HG02884 (cell line): ENCODE measurements at regions not wholly inside any gene's neighbourhood (a gene's known extent, or its start where the extent isn't known, plus 50 kb on each side); places are given as distances from the start of the nearest gene placed in this dataset.
A peak's percentile ranks its signal among the peaks of the same experiment; 100 is the strongest.
"Not testable (repeated sequence)": the region's sequence is repeated elsewhere in the genome, so short reads cannot be mapped to it uniquely, and the experiment has no call there.

Experiments
- ATAC-seq: cut with Tn5 transposase; IDR thresholded peaks from one replicate; pipeline ENCODE4 v1.9.1; 2021; ENCODE audit warnings: mild to moderate bottlenecking, moderate library complexity; ENCODE audit not compliant: unreplicated experiment

GRCh38 chr6:20263059-20263458, 50.8 kb upstream of the MBOAT1 start:
- no peak for ATAC-seq

- ATAC-seq = no peak
Measured at GRCh38 chr6:20265842-20266241, 53.6 kb upstream of the MBOAT1 start.

GRCh38 chr6:20266851-20267608, 54.8 kb upstream of the MBOAT1 start:
- ATAC-seq = peak; percentile 61

DNA sequence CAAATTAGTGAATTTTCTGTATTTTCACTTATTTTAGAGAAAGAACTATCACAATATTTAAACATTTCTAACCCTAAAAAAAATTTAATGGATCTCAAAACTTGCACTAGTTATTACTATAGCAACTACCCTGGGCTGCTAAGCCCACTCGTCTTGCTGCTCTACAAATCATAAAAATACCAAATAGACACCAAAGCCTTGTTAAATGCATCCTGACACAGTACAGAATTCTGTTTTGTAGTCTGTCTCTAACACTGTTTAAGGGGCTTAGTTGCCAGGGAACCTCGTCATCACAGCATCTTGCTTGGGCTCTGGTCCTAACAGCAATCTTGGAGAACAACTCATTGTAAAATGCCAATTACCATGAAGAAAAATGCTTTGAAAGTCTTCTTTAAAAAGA, 56.9 kb upstream of the MBOAT1 start:
- ATAC-seq = no peak

- ATAC-seq = no peak
Measured at GRCh38 chr6:20271818-20272217, 59.5 kb upstream of the MBOAT1 start.

GRCh38 chr6:20274137-20274536, 61.9 kb upstream of the MBOAT1 start:
- ATAC-seq = no peak

DNA sequence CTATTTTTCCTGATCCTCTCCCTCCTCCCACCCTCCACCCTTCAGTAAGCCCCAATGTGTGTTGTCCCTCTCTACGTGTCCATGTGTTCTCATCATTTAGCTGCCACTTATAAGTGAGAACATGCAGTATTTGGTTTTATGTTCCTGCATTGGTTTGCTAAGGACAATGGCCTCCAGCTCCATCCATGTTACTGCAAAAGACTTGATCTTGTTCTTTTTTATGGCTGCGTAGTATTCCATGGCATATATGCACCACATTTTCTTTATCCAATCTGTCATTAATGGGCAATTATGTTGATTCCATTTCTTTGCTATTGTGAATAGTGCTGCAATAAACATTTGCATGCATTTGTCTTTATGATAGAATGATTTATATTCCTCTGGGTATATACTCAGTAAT, 63.6 kb upstream of the MBOAT1 start:
- not testable (repeated sequence) for ATAC-seq

DNA sequence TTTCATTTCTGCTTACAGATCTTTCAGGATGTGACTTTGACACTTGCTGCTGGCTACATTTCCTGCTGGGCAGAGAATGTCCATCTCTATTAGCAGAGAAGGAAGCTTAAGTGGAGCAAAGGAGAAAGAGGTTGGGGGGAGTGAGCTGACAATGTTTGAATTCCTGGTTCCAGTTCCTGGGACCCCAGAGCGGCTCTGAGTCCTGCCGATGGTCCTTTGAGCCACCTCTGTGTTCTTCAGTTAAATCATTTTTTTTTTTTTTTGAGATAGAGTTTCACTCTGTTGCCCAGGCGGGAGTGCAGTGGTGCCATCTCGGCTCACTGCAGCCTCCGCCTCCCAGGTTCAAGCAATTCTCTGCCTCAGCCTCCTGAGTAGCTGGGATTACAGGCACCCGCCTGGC, 65.5 kb upstream of the MBOAT1 start:
- ATAC-seq = not testable (repeated sequence)

GRCh38 chr6:20279051-20279450, 66.8 kb upstream of the MBOAT1 start:
- no peak for ATAC-seq

- no peak for ATAC-seq
Measured at GRCh38 chr6:20279608-20280287, 67.5 kb upstream of the MBOAT1 start.

- ATAC-seq = no peak
Measured at GRCh38 chr6:20280288-20280621, 68.0 kb upstream of the MBOAT1 start.

- no peak for ATAC-seq
Measured at GRCh38 chr6:20284672-20285071, 72.4 kb upstream of the MBOAT1 start.

GRCh38 chr6:20286968-20287565, 74.8 kb upstream of the MBOAT1 start:
- ATAC-seq = no peak

DNA sequence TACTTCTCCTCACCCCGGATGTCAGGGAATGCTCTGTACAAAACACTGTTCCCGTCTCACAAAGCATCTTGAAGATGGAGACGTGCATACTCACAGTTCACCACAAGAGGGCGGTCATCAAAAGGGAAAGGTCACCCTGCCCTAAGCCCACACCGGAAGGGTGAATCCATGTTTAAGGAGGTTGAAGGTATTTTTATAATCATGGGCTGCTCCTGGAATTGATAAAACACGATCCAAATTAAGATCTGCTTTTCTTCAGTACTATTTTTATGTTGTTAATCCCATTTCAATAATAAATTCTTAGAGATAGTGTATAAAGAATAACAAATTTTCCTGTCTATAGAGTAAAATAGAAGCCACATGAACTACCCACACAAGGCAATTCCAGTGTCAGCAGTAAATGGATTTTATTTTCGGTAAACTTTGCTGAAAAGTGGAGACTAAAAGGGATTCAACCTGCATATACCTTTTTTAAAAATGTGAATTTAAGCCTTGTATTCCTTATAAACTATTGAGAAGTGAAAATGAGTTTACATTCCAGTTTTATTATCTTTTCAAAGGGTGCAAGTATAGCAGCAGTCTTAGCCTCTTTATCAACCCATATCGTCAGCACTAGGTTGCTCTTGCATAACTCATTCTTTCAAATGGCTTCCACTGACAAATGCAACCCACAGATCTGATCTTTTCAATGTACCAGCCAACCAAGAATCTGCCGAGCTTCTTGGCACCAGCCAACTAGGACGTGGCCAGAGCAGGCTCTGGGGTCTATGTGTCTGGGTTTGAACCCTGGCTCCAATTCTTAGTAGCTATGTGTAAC, 79.7 kb upstream of the MBOAT1 start:
- ATAC-seq = peak; percentile 86

DNA sequence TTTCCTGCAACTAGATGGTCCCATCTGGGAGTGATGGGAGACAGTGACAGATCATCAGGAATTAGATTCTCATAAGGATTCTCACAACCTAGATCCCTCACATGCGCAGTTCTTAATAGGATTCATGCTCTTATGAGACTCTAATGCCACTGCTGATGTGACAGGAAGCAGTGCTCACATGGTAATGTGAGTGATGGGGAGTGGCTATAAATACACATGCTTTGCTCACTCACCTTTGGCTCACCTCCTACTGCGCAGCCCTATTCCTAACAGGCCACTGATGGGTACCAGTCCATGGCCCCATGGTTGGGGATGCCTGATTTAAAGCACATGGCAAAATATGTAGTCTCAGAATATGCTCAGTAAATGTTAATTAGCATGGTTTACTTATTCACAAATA, 80.6 kb upstream of the MBOAT1 start:
- ATAC-seq = no peak

GRCh38 chr6:20301256-20301655, 89.0 kb upstream of the MBOAT1 start:
- no peak for ATAC-seq

DNA sequence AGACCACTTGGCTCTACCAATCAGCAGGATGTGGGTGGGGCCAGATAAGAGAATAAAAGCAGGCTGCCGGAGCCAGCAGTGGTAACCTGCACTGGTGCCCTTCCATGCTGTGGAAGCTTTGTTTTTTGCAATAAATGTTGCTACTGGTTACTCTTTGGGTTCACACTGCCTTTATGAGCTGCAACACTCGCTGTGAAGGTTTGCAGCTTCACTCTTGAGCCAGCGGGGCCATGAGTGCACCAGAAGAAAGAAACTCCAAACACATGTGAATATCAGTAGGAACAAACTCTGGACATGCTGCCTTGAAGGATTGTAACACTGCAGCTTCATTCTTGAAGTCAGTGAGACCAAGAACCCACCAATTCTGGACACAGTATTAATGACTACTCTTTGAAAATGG, 89.9 kb upstream of the MBOAT1 start:
- ATAC-seq = no peak

GRCh38 chr6:20302702-20303251, 90.5 kb upstream of the MBOAT1 start:
- ATAC-seq = no peak

GRCh38 chr6:20306491-20306890, 94.2 kb upstream of the MBOAT1 start:
- ATAC-seq = no peak

GRCh38 chr6:20309186-20309585, 92.5 kb upstream of the E2F3 start:
- ATAC-seq = no peak

- no peak for ATAC-seq
Measured at GRCh38 chr6:20310185-20310584, 91.5 kb upstream of the E2F3 start.
